GM21723 (cell line): ENCODE measurements at regions not wholly inside any gene's neighbourhood (a gene's known extent, or its start where the extent isn't known, plus 50 kb on each side); places are given as distances from the start of the nearest gene placed in this dataset.
"Not testable (repeated sequence)": the region's sequence is repeated elsewhere in the genome, so short reads cannot be mapped to it uniquely, and the experiment has no call there.

Experiments used
- ATAC-seq: cut with Tn5 transposase; IDR thresholded peaks from one replicate; pipeline ENCODE4 v1.9.1; 2021; ENCODE audit warnings: mild to moderate bottlenecking, moderate library complexity; ENCODE audit not compliant: unreplicated experiment

GRCh38 chr9:68593760-68594159, 53.1 kb upstream of the TMEM252 start:
- not testable (repeated sequence) for ATAC-seq

- no peak for ATAC-seq
These were observed 55.2 kb upstream of the TMEM252 start for GRCh38 chr9:68595868-68596267.

DNA sequence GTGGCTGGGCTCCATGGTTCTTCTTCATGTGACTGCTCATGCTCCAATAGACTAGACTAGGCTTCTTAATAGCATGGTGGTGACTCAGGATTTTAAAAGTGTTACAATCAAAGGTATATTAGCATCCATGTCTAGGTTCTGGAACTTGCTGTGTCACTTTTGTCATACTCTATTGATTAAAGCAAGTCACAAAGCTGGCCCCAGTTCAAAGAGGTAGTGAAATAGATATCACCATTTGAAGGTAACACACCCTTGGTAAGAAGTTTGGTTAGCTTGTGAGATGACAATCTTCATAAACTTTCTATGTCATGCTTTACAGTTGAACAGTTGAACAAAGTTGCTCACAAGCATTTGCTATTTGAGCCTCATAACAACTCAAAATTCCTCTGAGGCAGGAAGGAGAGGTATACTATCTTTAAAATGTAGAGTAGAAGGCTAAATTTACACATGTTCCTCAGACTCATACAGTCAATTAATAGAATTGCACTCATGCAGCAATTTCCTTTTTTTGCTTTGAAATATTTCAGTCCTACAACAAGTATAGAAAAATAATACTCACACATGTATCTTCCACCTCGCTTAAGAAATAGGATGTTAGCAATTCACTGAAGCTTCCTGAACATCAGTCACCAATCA, 56.8 kb upstream of the TMEM252 start:
- no peak for ATAC-seq

- ATAC-seq: no peak
These were observed 59.1 kb upstream of the TMEM252 start for GRCh38 chr9:68599826-68600225.

DNA sequence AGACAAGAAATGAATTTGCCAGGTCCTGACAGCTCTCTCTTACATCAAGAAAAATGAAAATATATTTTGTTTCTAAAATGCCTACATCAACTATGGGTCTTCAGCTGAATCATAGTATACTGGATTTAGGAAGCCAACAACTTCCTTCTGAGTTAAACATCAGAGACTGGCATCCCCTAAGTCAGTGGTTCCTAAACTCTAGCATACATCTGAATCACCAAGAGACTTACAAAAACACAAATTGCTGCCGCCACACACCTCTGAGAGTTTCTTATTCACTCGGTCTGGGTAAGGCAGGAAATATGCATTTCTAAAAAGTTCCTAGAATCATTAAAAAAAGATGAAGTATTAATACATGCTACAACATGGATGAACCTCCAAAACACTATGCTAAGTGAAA, 60.4 kb upstream of the TMEM252 start:
- no peak for ATAC-seq

- ATAC-seq: no peak
These were observed 62.7 kb upstream of the TMEM252 start for GRCh38 chr9:68603371-68603770.

GRCh38 chr9:68608763-68609162, 68.1 kb upstream of the TMEM252 start:
- ATAC-seq: no peak

DNA sequence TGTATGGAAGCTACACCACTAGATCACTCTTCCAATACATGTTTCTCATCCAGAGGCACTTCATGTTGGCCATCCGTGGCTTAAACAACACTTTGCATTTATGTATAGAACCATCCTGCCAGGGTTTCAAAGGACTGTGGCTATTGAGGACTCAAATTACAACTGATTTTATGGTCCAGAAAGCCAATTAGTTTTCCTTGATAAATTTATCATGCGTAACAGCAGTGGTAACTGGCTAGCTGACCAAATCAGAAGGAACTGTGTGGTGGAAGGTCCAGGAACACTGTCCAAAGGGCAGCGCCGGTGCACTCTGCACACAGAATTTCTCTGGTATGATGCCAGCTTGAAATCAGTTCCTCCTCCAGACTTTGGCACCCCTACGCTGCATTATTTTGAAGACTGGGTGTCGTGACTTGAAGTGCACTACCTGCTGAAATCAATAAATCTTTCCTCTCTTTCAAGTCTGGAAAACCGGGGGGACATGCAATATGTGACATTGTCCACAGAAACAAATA, 69.3 kb upstream of the TMEM252 start:
- no peak for ATAC-seq

GRCh38 chr9:68614121-68614520, 73.4 kb upstream of the TMEM252 start:
- ATAC-seq: no peak

DNA sequence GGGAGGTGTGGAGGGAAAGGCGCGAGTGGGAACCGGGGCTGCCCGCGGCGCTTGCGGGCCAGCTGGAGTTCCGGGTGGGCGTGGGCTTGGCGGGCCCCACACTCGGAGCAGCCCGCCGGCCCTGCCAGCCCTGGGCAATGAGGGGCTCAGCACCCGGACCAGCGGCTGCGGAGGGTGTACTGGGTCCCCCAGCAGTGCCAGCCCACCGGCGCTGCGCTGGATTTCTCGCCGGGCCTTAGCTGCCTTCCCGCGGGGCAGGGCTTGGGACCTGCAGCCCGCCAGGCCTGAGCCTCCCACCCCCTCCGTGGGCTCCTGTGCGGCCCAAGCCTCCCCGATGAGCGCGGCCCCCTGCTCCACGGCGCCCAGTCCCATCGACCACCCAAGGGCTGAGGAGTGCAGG, 76.3 kb upstream of the TMEM252 start:
- not testable (repeated sequence) for ATAC-seq

DNA sequence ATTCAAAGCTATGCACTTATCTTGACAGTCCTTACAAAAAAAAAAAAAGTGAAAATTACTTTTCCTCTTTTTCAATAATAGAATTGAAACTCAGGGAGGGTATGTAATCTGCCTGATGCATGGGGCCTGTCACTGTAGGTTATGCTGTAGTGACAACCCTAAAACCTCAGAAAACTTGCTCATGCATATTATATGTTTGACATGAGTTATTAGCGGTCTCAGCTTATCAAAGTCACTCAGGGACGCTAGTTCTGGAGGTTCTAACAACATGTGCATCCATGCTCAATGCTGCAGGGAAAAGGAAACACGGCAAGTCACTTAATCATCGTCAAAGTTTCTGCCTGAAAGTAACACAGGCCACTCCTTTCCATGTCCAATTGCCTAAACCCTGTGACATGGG, 78.4 kb upstream of the TMEM252 start:
- ATAC-seq: no peak

DNA sequence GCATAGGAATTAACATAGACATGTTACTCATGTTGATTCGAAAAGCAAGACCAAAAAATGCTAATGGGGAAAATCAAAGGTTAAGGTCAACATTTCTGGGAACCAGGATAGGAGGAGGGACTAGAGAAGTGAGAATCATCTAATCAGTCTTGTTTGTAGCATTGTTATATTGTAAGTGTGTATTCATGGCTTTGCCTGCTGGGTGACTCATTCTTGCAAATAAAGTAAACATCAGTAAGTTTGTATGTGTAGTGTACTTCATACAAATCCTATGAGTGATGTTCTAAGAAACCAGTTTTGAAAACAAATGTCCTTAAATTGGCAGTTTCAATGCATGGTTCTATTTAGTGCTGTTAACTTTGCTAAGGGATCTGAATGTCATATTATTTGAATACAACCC, 79.0 kb upstream of the TMEM252 start:
- ATAC-seq: no peak

DNA sequence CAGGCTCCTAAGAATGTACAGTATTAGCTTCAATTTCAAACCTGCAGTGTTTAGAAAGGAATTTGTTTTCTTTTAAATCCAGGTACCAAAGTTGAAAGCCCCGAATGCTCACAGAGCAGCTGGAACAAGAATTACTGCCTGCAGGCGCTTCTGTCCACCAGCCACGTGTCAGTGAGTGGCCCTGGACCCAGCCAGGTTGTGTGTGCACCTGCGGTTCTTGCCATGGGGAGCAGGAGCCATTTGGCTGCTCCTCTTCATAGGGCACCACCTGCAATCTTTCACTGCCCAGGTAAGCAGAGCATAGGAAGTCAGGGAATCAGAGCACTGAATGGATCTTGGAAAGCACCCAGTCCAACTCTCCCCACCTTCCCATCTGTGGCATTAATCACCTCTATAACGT, 79.5 kb upstream of the PIP5K1B start:
- no peak for ATAC-seq

GRCh38 chr9:68626526-68626925, 78.5 kb upstream of the PIP5K1B start:
- no peak for ATAC-seq

DNA sequence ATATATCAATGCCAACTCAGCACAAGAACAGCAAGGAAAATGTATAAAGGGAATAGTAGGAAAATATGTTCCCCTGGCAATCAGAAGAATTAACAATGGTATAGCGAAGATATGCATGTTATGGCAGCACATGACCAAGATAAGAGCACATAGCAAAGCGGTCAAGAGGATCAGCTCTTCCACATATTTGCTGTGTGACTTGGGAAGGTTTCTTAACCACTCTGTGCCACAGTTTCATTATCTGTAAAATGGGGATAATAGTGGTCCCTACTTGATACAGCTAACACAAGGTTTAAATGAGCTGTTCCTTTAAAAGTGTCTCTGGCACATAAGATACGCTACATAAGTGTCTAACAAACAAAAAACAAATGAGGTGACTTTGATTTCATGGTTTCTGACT, 77.9 kb upstream of the PIP5K1B start:
- ATAC-seq: no peak

DNA sequence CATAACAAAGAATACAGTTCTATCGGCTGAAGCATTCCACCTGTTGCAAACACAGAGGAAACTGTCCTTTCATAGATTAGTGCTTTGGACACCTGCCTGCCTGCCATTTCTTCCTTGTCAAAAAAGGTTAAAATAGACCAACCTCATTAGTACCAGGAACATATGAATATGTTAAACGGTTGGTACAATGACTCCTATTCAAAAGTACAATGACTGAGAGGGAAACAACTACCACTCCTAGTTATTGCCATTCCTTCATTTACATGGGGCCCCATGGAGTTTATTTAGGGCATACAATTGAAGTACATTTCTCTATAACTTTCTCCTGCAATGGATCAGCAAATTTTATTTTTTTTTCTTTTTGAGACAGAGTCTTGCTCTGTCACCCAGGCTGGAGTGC, 77.4 kb upstream of the PIP5K1B start:
- no peak for ATAC-seq

DNA sequence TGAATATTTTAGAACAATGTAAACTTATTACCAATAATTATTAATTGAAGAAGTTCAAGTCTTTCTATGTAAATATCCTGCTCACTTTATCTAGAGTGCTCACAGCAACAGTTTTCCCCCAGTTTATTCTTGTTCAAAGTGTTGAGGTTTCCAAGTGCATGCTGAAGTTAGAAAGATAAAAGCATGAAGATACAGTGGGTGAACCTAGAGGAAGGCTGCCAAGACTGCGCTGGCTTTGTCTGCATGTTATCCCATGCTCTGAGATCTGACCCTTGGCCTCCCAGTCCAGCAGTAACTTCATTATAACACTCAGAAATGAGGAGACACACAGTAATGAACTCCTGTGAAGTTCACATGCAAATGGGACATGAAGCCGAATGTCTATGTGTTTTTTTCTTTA, 76.0 kb upstream of the PIP5K1B start:
- ATAC-seq: no peak

DNA sequence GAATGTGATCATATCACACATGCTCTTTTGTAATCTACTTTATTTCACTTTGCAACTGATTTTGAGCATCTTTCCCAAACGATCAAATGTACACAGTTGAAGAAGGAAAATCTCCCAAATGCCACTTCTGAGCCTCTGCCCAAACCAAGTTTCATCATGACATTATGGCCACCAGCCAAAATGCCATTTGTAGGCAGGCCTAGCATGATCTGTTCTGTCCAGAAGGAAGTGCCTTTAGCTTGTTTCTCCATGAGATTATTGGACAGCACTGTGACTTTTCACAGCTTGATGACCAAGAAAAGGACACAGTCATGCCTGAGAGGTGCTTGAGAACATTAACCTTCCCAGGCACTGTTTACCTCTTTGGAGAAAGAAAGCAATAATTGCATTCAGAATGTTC, 73.2 kb upstream of the PIP5K1B start:
- no peak for ATAC-seq

- ATAC-seq: no peak
These were observed 68.0 kb upstream of the PIP5K1B start for GRCh38 chr9:68637020-68637419.

DNA sequence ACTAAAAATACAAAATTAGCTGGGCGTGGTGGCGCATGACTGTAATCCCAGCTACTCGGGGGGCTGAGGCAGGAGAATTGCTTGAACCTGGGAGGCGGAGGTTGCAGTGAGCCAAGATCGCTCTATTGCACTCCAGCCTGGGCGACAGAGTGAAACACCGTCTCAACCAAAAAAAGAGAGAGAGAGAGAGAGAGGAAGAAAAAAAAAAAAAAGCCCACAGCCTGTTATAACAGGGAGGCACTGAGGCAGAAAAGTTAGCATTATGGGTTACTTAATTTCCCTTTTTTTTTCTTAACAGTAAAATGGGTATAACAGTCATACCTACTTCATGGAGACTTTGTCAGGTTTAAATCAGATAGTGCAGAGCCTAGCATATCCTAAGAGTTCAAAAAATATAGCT, 65.8 kb upstream of the PIP5K1B start:
- not testable (repeated sequence) for ATAC-seq

GRCh38 chr9:68640421-68641089, 64.5 kb upstream of the PIP5K1B start:
- no peak for ATAC-seq

DNA sequence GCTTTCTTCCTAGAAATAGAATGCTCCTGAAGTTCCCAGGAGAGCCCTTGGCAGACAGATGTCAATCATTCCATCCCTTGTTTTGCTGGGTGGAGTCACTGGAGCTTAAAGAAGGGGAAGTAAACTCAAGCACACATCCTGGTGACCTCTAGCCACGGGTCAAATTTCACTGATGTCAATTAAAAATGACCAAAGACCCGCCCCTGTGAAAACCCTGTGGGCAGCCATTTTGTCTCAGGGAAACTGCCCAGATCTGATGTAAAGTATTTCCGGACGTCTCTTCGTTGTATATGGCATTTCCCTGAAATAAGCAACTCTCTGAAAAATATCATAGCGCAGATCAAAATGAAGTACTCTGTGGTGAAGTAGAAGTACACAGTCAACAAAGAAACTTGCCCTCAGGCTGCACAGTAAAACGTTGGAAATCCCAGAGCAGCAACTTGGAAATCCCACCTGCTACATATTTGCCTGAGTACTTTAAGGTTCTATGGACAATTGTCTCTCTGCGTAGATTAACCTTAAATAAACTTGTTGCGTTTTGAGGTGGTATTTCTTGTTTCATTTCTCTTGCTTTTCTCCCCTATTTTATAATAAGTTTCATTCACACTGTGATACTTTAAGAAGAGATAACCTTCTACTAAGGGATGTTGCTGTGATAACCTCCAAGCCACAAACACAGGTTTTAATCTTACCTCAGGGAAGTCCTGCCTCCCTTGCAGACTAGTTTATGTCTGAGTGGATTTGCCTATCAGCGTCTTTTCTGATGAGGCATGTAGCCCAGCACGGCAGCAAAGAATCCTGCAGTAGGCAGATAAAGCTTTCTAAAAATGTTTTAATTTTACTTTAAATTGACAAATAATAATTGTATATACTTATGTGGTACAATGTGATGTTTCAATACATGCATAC, 60.9 kb upstream of the PIP5K1B start:
- peak; percentile 64 for ATAC-seq
